ENCODE measurements at regions not wholly inside any gene's neighbourhood (a gene's known extent, or its start where the extent isn't known, plus 50 kb on each side); places are given as distances from the start of the nearest gene placed in this dataset.

GRCh38 chr16:52837251-52837650, 215.4 kb downstream of the CHD9NB start:
- DNase-seq, result no peak
- TF ChIP-seq CTCF (IDR thresholded peaks at IDR 0.05), result no peak
- no peak for TF ChIP-seq EP300 (IDR thresholded peaks at IDR 0.05; ENCODE audit: low read depth)
- TF ChIP-seq POLR2AphosphoS5 (IDR thresholded peaks at IDR 0.05), result no peak
- TF ChIP-seq POLR2A (IDR thresholded peaks at IDR 0.05), result no peak
- WGBS, 2 donors (ENCODE audit: low coverage in 1 of 2), result 62 to 77% methylated on average over 2 to 3 of the region's 3 CpGs

GRCh38 chr16:52834736-52835465, 217.8 kb downstream of the CHD9NB start:
- TF ChIP-seq EP300 (IDR thresholded peaks at IDR 0.05; ENCODE audit: low read depth) (no peak), CTCF (IDR thresholded peaks at IDR 0.05) (no peak), POLR2A (IDR thresholded peaks at IDR 0.05) (no peak), POLR2AphosphoS5 (IDR thresholded peaks at IDR 0.05) (no peak)
- WGBS, 2 donors (ENCODE audit: low coverage in 1 of 2), result 77 to 80% methylated on average over 1 to 5 of the region's 5 CpGs
- intact Hi-C loops (cut with DNase I; ENCODE audit: low total_unique reads), result no loop called here

More at GRCh38 chr16:52837251-52837650, 215.4 kb downstream of the CHD9NB start:
- H3K4me3 ChIP-seq, result no peak overlapping the region
- intact Hi-C loops (cut with DNase I; ENCODE audit: low total_unique reads) (no loop called here), in situ Hi-C loops (cut with MboI; ENCODE audit: low pct_ligation_motif_present in 1 of 4, low pct_unique_long_range_greater_than_20kb in 1 of 4, low sequenced_read_pairs in 3 of 4) (no loop called here)
- no peaks in the 10 kb centered on the region for H3K36me3 ChIP-seq
- no peaks in the 10 kb centered on the region for H3K27me3 ChIP-seq
- no peaks in the 10 kb centered on the region for H3K9me3 ChIP-seq
- no peaks in the 10 kb centered on the region for H3K4me1 ChIP-seq
- H3K27ac ChIP-seq, result no peak overlapping the region

GRCh38 chr16:52832771-52833170, 219.9 kb downstream of the CHD9NB start:
- Histone ChIP-seq H3K4me3 (no peak overlapping the region), H3K36me3 (no peaks in the 10 kb centered on the region), H3K4me1 (no peaks in the 10 kb centered on the region), H3K9me3 (no peaks in the 10 kb centered on the region), H3K27ac (no peak overlapping the region), H3K27me3 (no peaks in the 10 kb centered on the region)
- intact Hi-C loops (cut with DNase I; ENCODE audit: low total_unique reads) (no loop called here), in situ Hi-C loops (cut with MboI; ENCODE audit: low pct_ligation_motif_present in 1 of 4, low pct_unique_long_range_greater_than_20kb in 1 of 4, low sequenced_read_pairs in 3 of 4) (no loop called here)
- TF ChIP-seq EP300 (IDR thresholded peaks at IDR 0.05; ENCODE audit: low read depth), result no peak
- no peak for TF ChIP-seq POLR2A (IDR thresholded peaks at IDR 0.05)
- TF ChIP-seq POLR2AphosphoS5 (IDR thresholded peaks at IDR 0.05), result no peak
- no peak for TF ChIP-seq CTCF (IDR thresholded peaks at IDR 0.05)
- WGBS, 2 donors (ENCODE audit: low coverage in 1 of 2), result 50 to 63% methylated on average over 2 of the region's 2 CpGs
- DNase-seq, result no peak

More at GRCh38 chr16:52834736-52835465, 217.8 kb downstream of the CHD9NB start:
- Histone ChIP-seq H3K9me3 (no peaks in the 10 kb centered on the region), H3K36me3 (no peaks in the 10 kb centered on the region), H3K27me3 (no peaks in the 10 kb centered on the region), H3K4me1 (no peaks in the 10 kb centered on the region), H3K4me3 (no peak overlapping the region), H3K27ac (no peak overlapping the region)
- in situ Hi-C loops (cut with MboI; ENCODE audit: low pct_ligation_motif_present in 1 of 4, low pct_unique_long_range_greater_than_20kb in 1 of 4, low sequenced_read_pairs in 3 of 4), result no loop called here
- DNase-seq, result no peak

- no peak overlapping the region for H3K27ac ChIP-seq
- WGBS, 2 donors (ENCODE audit: low coverage in 1 of 2), result 68 to 83% methylated on average over 4 of the region's 4 CpGs
- H3K27me3 ChIP-seq, result no peaks in the 10 kb centered on the region
- DNase-seq, result no peak
- H3K4me1 ChIP-seq, result no peaks in the 10 kb centered on the region
- in situ Hi-C loops (cut with MboI; ENCODE audit: low pct_ligation_motif_present in 1 of 4, low pct_unique_long_range_greater_than_20kb in 1 of 4, low sequenced_read_pairs in 3 of 4) (no loop called here), intact Hi-C loops (cut with DNase I; ENCODE audit: low total_unique reads) (no loop called here)
- no peak overlapping the region for H3K4me3 ChIP-seq
- TF ChIP-seq CTCF (IDR thresholded peaks at IDR 0.05), result no peak
- H3K9me3 ChIP-seq, result no peaks in the 10 kb centered on the region
- no peaks in the 10 kb centered on the region for H3K36me3 ChIP-seq
These were observed 225.2 kb downstream of the CHD9NB start for GRCh38 chr16:52827456-52827855.

Measured in transverse colon (tissue), 4 donors.